Muscle layer of colon (tissue), 2 donors: ENCODE measurements at regions not wholly inside any gene's neighbourhood (a gene's known extent, or its start where the extent isn't known, plus 50 kb on each side); places are given as distances from the start of the nearest gene placed in this dataset.

Experiments used
- H3K27ac ChIP-seq: one replicate; pipeline ENCODE4 v1.7.0; 2013; ENCODE audit warnings: low read depth, mild to moderate bottlenecking, low read length, moderate library complexity
- H3K27me3 ChIP-seq, 2 donors: one replicate each; pipeline ENCODE4 v1.7.0; 2013; ENCODE audit warnings: low read length in 2 of 2, mild to moderate bottlenecking in 2 of 2; ENCODE audit not compliant: insufficient read depth in 2 of 2, control insufficient read depth in 1 of 2
- H3K36me3 ChIP-seq: one replicate; pipeline ENCODE4 v1.7.0; 2013; ENCODE audit warnings: mild to moderate bottlenecking, low read length; ENCODE audit not compliant: insufficient read depth
- H3K4me1 ChIP-seq: one replicate; pipeline ENCODE4 v1.7.0; 2013; ENCODE audit warnings: mild to moderate bottlenecking, low read length; ENCODE audit not compliant: insufficient read depth
- H3K4me3 ChIP-seq, 2 donors: one replicate each; pipeline ENCODE4 v1.7.0; 2013; ENCODE audit warnings: low read length in 2 of 2, low read depth in 1 of 2, mild to moderate bottlenecking in 1 of 2, moderate library complexity in 1 of 2
- H3K9ac ChIP-seq: one replicate; pipeline ENCODE4 v1.7.0; 2013; ENCODE audit warnings: low read length
- H3K9me3 ChIP-seq: one replicate; pipeline ENCODE4 v1.7.0; 2013; ENCODE audit warnings: mild to moderate bottlenecking, low read length
- donor health status: abdominal sarcoma.
- donor health status: Adenocarcinoma of cecum.

- H3K4me3 ChIP-seq: no peak overlapping the region
- H3K36me3 ChIP-seq: no peaks in the 10 kb centered on the region
- H3K27me3 ChIP-seq: no peaks in the 10 kb centered on the region
- H3K4me1 ChIP-seq: no peaks in the 10 kb centered on the region
- no peak overlapping the region for H3K9ac ChIP-seq
- no peak overlapping the region for H3K27ac ChIP-seq
- H3K9me3 ChIP-seq: no peaks in the 10 kb centered on the region
These were observed 285.3 kb upstream of the CDH4 start for GRCh38 chr20:60966766-60967165.

- Histone ChIP-seq H3K4me1 (no peaks in the 10 kb centered on the region), H3K9ac (no peak overlapping the region), H3K4me3 (no peak overlapping the region), H3K36me3 (no peaks in the 10 kb centered on the region), H3K27me3 (no peaks in the 10 kb centered on the region), H3K9me3 (no peaks in the 10 kb centered on the region), H3K27ac (no peak overlapping the region)
These were observed 284.4 kb upstream of the CDH4 start for GRCh38 chr20:60967431-60968316.

- H3K36me3 ChIP-seq: no peaks in the 10 kb centered on the region
- H3K9ac ChIP-seq: no peak overlapping the region
- H3K4me1 ChIP-seq: no peaks in the 10 kb centered on the region
- no peaks in the 10 kb centered on the region for H3K27me3 ChIP-seq
- no peaks in the 10 kb centered on the region for H3K9me3 ChIP-seq
- H3K27ac ChIP-seq: no peak overlapping the region
- H3K4me3 ChIP-seq: no peak overlapping the region
These were observed 283.0 kb upstream of the CDH4 start for GRCh38 chr20:60968853-60969720.

- H3K27me3 ChIP-seq: no peaks in the 10 kb centered on the region
- no peaks in the 10 kb centered on the region for H3K9me3 ChIP-seq
- H3K27ac ChIP-seq: no peak overlapping the region
- no peak overlapping the region for H3K4me3 ChIP-seq
- no peaks in the 10 kb centered on the region for H3K36me3 ChIP-seq
- H3K4me1 ChIP-seq: no peaks in the 10 kb centered on the region
- no peak overlapping the region for H3K9ac ChIP-seq
These were observed 281.5 kb upstream of the CDH4 start for GRCh38 chr20:60970601-60971000.

- Histone ChIP-seq H3K4me1 (no peaks in the 10 kb centered on the region), H3K9ac (no peak overlapping the region), H3K9me3 (no peaks in the 10 kb centered on the region), H3K27me3 (no peaks in the 10 kb centered on the region), H3K27ac (no peak overlapping the region), H3K4me3 (no peak overlapping the region), H3K36me3 (no peaks in the 10 kb centered on the region)
These were observed 278.0 kb upstream of the CDH4 start for GRCh38 chr20:60974022-60974421.

DNA sequence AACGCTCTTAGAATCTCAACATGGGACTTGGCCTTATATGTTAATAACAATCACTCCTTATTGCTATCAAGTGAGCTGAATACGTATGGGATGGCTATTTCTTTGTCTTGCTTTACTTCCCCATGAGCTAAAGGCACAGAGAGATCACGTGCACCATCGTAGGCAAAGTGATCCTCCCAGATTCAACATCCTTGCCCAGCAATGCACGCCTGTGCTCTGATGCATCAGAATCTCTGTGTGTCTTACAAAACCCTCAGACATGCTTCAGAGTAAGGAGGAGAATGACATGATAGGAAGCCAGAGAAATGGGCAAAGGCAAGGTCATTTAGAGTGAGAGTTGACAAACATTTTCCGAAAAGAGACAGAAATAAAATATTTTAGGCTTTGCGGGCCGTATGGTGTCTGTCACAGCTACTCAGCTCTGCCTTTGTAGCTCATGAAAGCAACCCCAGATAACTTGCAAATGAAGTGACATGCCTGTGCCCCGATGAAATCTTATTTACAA is 277.6 kb upstream of the CDH4 start:
- no peak overlapping the region for H3K4me3 ChIP-seq
- no peaks in the 10 kb centered on the region for H3K36me3 ChIP-seq
- no peaks in the 10 kb centered on the region for H3K4me1 ChIP-seq
- peaks cover 2% of the 10 kb centered on the region for H3K9me3 ChIP-seq
- no peak overlapping the region for H3K9ac ChIP-seq
- no peaks in the 10 kb centered on the region for H3K27me3 ChIP-seq
- H3K27ac ChIP-seq: no peak overlapping the region

- Histone ChIP-seq H3K27ac (no peak overlapping the region), H3K9ac (no peak overlapping the region), H3K27me3 (no peaks in the 10 kb centered on the region), H3K4me1 (no peaks in the 10 kb centered on the region), H3K4me3 (no peak overlapping the region), H3K36me3 (no peaks in the 10 kb centered on the region), H3K9me3 (peaks cover 12% of the 10 kb centered on the region)
These were observed 275.9 kb upstream of the CDH4 start for GRCh38 chr20:60976139-60976538.

DNA sequence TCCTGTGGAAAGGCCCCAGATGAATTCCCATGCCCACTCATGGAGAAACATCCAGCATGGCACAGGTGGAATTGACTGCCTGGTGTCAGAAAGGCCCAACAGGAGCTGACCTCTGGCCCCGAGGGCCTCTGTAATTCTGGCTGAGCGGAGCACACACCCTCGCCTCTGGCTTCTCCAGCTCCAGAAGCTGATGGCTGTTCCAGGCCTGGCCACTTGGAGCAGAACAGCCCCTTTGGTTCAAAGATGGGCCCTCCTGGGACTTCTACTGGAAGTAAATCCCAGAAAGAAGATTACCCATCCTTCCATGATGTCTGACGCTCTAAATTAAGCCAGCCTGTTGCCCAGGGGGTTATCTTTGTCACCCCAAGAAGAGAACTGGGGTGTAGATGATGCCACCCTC is 275.1 kb upstream of the CDH4 start:
- H3K9ac ChIP-seq: no peak overlapping the region
- no peaks in the 10 kb centered on the region for H3K27me3 ChIP-seq
- peaks cover 12% of the 10 kb centered on the region for H3K9me3 ChIP-seq
- no peak overlapping the region for H3K27ac ChIP-seq
- H3K4me1 ChIP-seq: no peaks in the 10 kb centered on the region
- H3K36me3 ChIP-seq: no peaks in the 10 kb centered on the region
- no peak overlapping the region for H3K4me3 ChIP-seq

GRCh38 chr20:60977901-60978300 is 274.2 kb upstream of the CDH4 start:
- Histone ChIP-seq H3K36me3 (no peaks in the 10 kb centered on the region), H3K9me3 (peaks cover 12% of the 10 kb centered on the region), H3K27me3 (no peaks in the 10 kb centered on the region), H3K4me1 (no peaks in the 10 kb centered on the region), H3K4me3 (no peak overlapping the region), H3K9ac (no peak overlapping the region), H3K27ac (no peak overlapping the region)

DNA sequence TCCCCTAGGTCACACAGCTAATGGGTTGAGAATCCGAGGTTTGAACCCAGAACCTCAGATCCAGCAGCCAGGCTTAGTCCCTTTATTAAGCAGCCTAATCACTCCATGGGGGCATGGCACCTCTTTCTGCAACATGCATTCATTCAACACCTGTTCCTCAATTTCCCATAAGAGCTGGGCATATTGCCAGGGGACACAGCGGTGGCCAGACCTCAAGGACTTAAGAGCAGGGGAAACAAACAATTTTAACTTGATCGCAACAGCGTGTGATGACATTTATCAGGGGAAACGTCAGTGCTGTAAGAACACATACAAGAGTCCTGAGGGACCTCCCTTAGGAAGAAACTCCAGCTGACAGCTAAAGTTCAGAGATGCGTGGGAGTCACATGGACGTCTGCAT is 267.4 kb upstream of the CDH4 start:
- Histone ChIP-seq H3K36me3 (no peaks in the 10 kb centered on the region), H3K9ac (no peak overlapping the region), H3K4me3 (no peak overlapping the region), H3K9me3 (peaks cover 8% of the 10 kb centered on the region), H3K4me1 (no peaks in the 10 kb centered on the region), H3K27ac (no peak overlapping the region), H3K27me3 (no peaks in the 10 kb centered on the region)

GRCh38 chr20:60986506-60987156 is 265.4 kb upstream of the CDH4 start:
- H3K36me3 ChIP-seq: no peaks in the 10 kb centered on the region
- no peak overlapping the region for H3K9ac ChIP-seq
- no peaks in the 10 kb centered on the region for H3K27me3 ChIP-seq
- H3K4me3 ChIP-seq: no peak overlapping the region
- H3K4me1 ChIP-seq: no peaks in the 10 kb centered on the region
- H3K27ac ChIP-seq: no peak overlapping the region
- H3K9me3 ChIP-seq: no peaks in the 10 kb centered on the region
